Skeletal muscle satellite cell (primary cell): ENCODE measurements at regions not wholly inside any gene's neighbourhood (a gene's known extent, or its start where the extent isn't known, plus 50 kb on each side); places are given as distances from the start of the nearest gene placed in this dataset.

Experiments
- H3K27me3 ChIP-seq: 2 replicates; pipeline ENCODE4 v1.7.0; 2013; ENCODE audit warnings: low read length; ENCODE audit not compliant: control insufficient read depth, insufficient read depth
- H3K36me3 ChIP-seq: 2 replicates; pipeline ENCODE4 v1.7.0; 2013; ENCODE audit warnings: mild to moderate bottlenecking, control low read depth, low read length; ENCODE audit not compliant: insufficient read depth
- H3K4me1 ChIP-seq: 2 replicates; pipeline ENCODE4 v1.7.0; 2013; ENCODE audit warnings: low read length; ENCODE audit not compliant: control insufficient read depth, insufficient read depth
- H3K4me2 ChIP-seq: 2 replicates; pipeline ENCODE4 v1.7.0; 2013; ENCODE audit warnings: mild to moderate bottlenecking, low read length
- H3K4me3 ChIP-seq: 2 replicates; pipeline ENCODE4 v1.7.0; 2013; ENCODE audit warnings: low read length
- H3K9ac ChIP-seq: 2 replicates; pipeline ENCODE4 v1.7.0; 2013; ENCODE audit warnings: mild to moderate bottlenecking, low read depth, low read length, moderate library complexity
- H3K9me3 ChIP-seq: replicated peaks from 2 replicates; pipeline ENCODE4 v1.7.0; 2013; ENCODE audit warnings: mild to moderate bottlenecking, control low read depth, low read length

DNA sequence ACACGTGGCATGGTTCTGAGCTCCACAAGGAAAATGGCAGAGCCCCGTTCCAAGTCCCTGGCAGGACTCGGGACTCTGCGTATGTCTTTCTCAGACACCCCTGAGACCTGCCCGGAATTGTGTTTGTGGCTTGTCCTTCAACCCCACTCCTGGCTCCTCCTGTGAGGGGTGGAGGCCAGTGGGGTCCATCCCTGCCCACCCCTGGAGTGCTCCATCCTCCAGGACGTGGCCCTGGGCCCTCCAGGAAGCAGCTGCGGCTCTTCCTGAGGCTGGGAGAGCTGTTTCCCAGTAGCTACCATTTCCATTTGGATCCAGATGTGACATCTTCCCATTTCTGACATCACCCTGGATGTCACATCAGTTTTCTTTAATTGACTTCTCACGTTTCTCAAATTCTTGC, 118.7 kb upstream of the C1QTNF9B start:
- Histone ChIP-seq H3K9me3 (no peaks in the 10 kb centered on the region), H3K4me3 (no peak overlapping the region), H3K27me3 (peaks cover 24% of the 10 kb centered on the region), H3K4me2 (no peak overlapping the region), H3K36me3 (no peaks in the 10 kb centered on the region), H3K9ac (no peak overlapping the region), H3K4me1 (no peaks in the 10 kb centered on the region)

- Histone ChIP-seq H3K4me1 (no peaks in the 10 kb centered on the region), H3K9me3 (no peaks in the 10 kb centered on the region), H3K9ac (no peak overlapping the region), H3K36me3 (no peaks in the 10 kb centered on the region), H3K4me3 (no peak overlapping the region), H3K4me2 (no peak overlapping the region), H3K27me3 (peaks cover 4% of the 10 kb centered on the region)
These were observed 125.3 kb upstream of the C1QTNF9B start for GRCh38 chr13:24022568-24022967.

DNA sequence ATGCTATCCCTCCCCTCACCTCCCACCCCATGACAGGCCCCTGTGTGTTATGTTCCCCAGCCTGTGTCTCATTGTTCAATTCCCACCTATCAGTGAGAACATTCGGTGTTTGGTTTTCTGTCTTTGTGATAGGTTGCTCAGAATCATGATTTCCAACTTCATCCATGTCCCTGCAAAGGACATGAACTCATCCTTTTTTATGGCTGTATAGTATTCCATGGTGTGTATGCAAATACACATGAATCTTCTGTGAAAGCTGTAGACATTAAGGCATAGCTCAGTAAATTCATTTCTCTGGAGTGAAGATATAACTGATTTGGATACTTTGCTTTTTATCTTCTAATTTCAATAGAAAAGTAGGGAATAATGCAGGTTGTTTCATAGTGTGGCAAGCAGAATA, 125.8 kb upstream of the C1QTNF9B start:
- Histone ChIP-seq H3K4me3 (no peak overlapping the region), H3K9me3 (no peaks in the 10 kb centered on the region), H3K27me3 (peaks cover 4% of the 10 kb centered on the region), H3K4me1 (no peaks in the 10 kb centered on the region), H3K9ac (no peak overlapping the region), H3K36me3 (no peaks in the 10 kb centered on the region), H3K4me2 (no peak overlapping the region)

- Histone ChIP-seq H3K4me3 (no peak overlapping the region), H3K27me3 (peaks cover 7% of the 10 kb centered on the region), H3K9ac (no peak overlapping the region), H3K4me2 (no peak overlapping the region), H3K9me3 (no peaks in the 10 kb centered on the region), H3K36me3 (no peaks in the 10 kb centered on the region), H3K4me1 (peaks cover 6% of the 10 kb centered on the region)
These were observed 130.2 kb upstream of the C1QTNF9B start for GRCh38 chr13:24027494-24027893.

- Histone ChIP-seq H3K4me3 (no peak overlapping the region), H3K27me3 (peaks cover 3% of the 10 kb centered on the region), H3K9me3 (no peaks in the 10 kb centered on the region), H3K36me3 (no peaks in the 10 kb centered on the region), H3K4me1 (peaks cover 28% of the 10 kb centered on the region), H3K4me2 (peak overlapping the region; percentile 37), H3K9ac (peak overlapping the region; percentile 58)
These were observed 128.3 kb upstream of the SPATA13 start for GRCh38 chr13:24032252-24032651.

DNA sequence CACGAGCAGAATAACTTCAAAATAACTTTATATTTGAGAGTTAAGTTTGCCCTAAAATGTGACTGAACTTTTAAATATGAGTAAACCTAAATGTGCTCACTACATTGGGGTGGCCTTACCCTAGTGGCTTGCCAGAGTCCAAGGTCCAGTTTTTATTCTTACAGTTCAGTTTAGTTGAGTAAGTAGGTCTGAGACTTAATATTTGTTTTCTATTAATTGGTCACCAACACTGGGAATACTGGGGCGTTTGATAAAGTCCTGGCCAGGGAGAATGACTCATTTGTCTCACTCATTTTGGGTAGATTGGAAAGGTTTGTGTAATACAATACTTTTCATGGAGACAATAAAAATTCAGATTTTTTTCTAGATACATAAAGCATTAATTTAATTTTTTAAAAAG, 127.8 kb upstream of the SPATA13 start:
- H3K9me3 ChIP-seq, result no peaks in the 10 kb centered on the region
- peaks cover 28% of the 10 kb centered on the region for H3K4me1 ChIP-seq
- H3K9ac ChIP-seq, result peak overlapping the region; percentile 58
- peaks cover 3% of the 10 kb centered on the region for H3K27me3 ChIP-seq
- H3K36me3 ChIP-seq, result no peaks in the 10 kb centered on the region
- peak overlapping the region; percentile 54 for H3K4me2 ChIP-seq
- no peak overlapping the region for H3K4me3 ChIP-seq

DNA sequence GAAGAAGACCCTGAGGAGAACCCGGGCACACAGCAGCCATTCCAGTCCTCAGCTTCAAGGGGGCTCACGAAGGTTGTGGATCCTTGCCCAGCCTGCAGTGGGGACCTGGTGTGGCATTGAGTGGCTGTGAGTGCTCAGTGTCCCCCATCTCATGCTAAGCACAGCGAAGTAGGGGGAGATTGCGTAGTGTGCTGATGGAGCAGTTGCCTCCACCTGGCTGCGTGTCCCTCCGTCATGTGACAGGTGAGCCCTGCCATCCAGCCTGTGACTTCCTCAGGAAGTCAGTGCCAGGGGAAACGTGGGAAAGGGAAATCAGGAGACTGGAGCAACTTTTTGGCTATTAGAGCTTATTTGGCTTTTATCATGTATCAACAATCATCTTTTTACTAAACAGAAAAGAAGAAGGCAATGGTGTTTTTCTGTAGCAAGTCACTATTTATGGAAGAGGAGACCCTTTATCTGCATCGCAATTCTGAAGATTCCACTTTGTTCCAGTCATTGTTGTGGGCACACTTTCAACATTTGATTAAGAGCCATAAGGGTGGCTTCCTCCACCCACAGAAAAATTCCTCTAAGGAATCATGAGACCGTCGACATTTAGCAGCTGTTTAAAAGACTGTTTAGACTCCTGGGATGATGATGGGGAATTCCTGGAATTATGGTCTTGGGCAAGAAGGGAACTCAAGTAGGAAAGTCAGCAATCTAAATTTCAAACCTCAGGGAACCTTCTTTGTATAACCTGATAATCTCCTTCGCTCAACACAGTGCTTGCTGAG, 126.8 kb upstream of the SPATA13 start:
- no peaks in the 10 kb centered on the region for H3K9me3 ChIP-seq
- peaks cover 3% of the 10 kb centered on the region for H3K27me3 ChIP-seq
- H3K36me3 ChIP-seq, result no peaks in the 10 kb centered on the region
- peak overlapping the region; percentile 58 for H3K9ac ChIP-seq
- peaks cover 35% of the 10 kb centered on the region for H3K4me1 ChIP-seq
- H3K4me3 ChIP-seq, result peak overlapping the region; percentile 35
- peak overlapping the region; percentile 54 for H3K4me2 ChIP-seq

- peaks cover 40% of the 10 kb centered on the region for H3K4me1 ChIP-seq
- no peak overlapping the region for H3K4me3 ChIP-seq
- H3K36me3 ChIP-seq, result no peaks in the 10 kb centered on the region
These were observed 125.1 kb upstream of the SPATA13 start for GRCh38 chr13:24035411-24035810.

DNA sequence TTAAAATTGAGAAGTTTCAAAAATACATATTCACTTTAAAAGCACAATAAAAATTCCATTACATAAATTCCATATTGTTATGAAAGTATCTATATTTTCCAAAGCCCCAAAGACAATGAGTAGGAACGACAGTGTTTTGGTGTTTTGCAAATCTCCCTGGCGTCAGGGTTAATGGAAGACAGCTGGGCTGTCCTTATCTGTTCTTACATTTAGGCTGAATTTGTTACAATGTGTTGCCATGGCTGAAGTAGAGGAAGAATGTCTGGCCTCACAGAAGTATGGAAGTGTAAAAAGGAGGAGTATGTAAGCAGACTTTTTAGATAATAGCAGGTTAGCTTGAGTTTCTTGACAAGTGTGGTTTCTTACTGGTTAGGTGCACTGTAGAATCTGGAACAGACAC, 124.4 kb upstream of the SPATA13 start:
- no peak overlapping the region for H3K4me3 ChIP-seq
- H3K9ac ChIP-seq, result no peak overlapping the region
- peaks cover 4% of the 10 kb centered on the region for H3K27me3 ChIP-seq
- H3K9me3 ChIP-seq, result no peaks in the 10 kb centered on the region
- no peaks in the 10 kb centered on the region for H3K36me3 ChIP-seq
- H3K4me2 ChIP-seq, result no peak overlapping the region
- peaks cover 40% of the 10 kb centered on the region for H3K4me1 ChIP-seq

More at GRCh38 chr13:24035411-24035810, 125.1 kb upstream of the SPATA13 start:
- Histone ChIP-seq H3K9ac (no peak overlapping the region), H3K9me3 (no peaks in the 10 kb centered on the region), H3K27me3 (no peaks in the 10 kb centered on the region), H3K4me2 (no peak overlapping the region)

DNA sequence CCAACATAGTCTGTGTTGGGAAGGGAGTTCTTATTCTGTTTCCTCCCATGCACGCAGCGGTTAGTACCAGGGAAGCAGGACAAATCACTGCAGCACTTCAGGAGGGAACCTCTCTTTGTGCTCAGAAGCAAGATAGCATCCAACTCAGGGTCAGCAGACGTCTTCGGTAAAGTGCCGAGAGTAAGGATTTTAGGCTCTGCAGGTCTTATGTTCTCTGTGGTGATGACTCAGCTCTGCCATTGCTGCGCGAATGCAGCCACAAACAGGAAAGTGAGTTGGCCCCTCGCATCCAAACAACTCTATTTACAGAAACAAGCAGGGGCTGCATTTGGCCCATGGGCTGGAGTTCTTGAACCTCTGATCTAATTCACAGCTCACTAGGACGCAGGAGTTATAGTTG, 122.1 kb upstream of the SPATA13 start:
- Histone ChIP-seq H3K36me3 (no peaks in the 10 kb centered on the region), H3K9ac (no peak overlapping the region), H3K4me3 (no peak overlapping the region), H3K4me2 (peak overlapping the region; percentile 16), H3K9me3 (no peaks in the 10 kb centered on the region), H3K27me3 (peaks cover 11% of the 10 kb centered on the region), H3K4me1 (peaks cover 28% of the 10 kb centered on the region)

- Histone ChIP-seq H3K4me2 (peak overlapping the region; percentile 16), H3K9me3 (no peaks in the 10 kb centered on the region), H3K4me1 (peaks cover 28% of the 10 kb centered on the region), H3K27me3 (peaks cover 11% of the 10 kb centered on the region), H3K36me3 (no peaks in the 10 kb centered on the region), H3K4me3 (no peak overlapping the region), H3K9ac (no peak overlapping the region)
These were observed 121.6 kb upstream of the SPATA13 start for GRCh38 chr13:24038841-24039330.
